HG03558 (cell line): ENCODE measurements at regions not wholly inside any gene's neighbourhood (a gene's known extent, or its start where the extent isn't known, plus 50 kb on each side); places are given as distances from the start of the nearest gene placed in this dataset.
"Not testable (repeated sequence)": the region's sequence is repeated elsewhere in the genome, so short reads cannot be mapped to it uniquely, and the experiment has no call there.

Experiments used
- ATAC-seq: cut with Tn5 transposase; IDR thresholded peaks from one replicate; pipeline ENCODE4 v1.9.1; 2021; ENCODE audit warnings: moderate number of reproducible peaks; ENCODE audit not compliant: unreplicated experiment; ENCODE audit errors: extremely low read depth

DNA sequence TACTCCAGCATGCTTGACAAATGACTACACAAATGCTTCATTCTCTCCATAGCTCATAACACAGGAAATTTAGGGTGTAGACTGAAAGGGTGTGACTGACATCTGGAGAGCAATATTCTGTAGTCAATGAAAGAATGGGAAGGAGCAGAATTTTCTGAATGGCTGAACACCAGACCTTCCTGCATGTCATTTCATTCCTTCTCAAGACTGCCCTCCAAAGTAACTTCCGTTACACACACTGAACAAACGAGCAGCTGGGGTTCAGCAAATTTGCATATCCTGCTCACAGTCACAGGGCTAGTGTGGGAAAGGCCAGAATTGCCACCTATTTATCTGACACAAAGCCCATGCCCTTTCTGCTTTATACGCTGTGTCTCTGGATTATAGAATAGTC, 325.0 kb upstream of the CFAP20DC start:
- ATAC-seq = peak; percentile 98

DNA sequence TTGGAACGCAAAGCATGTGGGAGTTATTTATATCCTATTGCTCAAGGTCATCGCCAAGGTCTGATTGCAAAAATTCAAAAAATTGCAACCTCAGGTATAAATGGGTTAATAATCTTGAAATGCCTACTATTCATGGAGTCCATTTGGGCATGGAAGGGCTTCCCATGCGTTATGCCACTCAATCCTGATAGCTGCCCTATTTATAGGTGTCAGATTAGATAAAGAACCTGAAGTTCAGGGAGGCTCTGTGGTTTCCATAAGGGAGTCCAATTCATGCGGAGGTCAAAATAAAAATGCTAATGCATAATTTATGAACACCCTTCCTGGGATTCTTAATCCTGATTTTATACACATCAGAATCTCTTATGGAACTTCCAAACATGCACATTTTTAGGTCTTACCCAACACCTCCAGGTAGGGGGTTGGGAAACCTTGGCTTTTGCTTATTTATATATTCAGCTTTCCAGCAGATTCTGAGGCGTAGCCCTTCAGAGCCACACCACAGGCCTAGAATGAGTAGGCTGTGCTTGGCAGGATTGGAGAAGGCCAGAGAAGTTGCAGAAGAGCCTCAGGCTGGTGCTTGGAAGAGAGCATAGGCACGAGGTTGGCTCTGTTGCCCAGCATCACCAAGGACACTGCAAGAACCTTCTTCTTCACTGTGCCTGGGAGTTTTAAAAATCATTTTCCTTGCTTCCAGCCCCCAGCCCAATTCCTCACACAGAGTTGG, 324.4 kb upstream of the CFAP20DC start:
- ATAC-seq = no peak

DNA sequence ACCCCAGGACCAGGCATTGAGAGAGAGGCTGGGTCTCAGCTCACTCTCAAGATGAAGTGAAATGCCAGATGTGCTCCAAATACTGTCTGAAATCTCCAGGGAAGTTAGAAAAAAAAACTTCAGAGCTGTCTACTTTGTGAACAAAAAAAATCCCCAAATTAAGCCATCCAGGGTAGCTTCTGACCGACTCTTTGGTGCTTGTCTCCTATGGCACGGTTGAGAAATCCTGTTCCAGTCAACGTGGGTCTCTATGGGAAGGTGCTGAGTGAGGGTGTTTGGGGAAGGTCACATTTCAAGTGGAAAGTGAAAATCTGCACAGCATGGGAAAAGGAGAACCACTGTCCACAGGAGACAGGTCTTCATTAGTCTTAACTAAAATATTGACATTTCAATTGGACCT, 322.5 kb upstream of the CFAP20DC start:
- no peak for ATAC-seq

DNA sequence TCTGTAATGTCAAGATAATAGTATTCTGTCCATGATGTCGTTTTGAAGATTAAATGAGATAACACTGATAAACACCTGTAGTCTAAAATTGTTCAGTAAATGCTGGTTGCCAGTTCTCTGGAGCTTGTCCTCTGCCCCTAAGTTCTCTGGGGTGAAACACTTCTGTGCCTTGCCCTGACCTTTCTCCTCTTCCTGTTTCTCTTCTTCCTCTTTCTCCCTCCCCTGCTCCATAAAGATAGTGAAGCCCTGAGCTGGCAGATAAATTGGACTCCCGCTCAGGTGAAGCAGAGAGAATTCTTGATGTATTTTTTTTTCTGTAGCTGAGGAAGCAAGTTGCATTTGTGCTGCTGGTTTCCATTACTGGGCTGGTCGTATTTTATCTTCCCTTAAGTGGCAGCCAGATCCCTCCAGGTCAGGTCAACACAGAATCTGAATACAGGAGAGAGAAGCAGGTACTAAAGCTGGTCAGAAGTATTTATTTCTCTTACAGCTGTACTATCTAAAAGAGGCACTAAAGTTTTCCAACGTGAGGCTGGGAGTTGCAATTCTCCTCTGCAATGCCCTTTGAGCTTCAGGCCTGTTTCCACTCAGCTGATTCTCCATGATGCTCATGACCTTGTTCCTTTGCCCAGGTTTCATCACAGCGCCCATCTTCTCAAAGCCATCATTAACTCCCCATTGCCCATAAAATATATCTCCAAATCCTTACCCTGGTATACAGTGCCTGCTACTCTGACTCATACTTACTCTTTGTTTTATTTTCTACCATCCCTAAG, 319.3 kb upstream of the CFAP20DC start:
- ATAC-seq = no peak

DNA sequence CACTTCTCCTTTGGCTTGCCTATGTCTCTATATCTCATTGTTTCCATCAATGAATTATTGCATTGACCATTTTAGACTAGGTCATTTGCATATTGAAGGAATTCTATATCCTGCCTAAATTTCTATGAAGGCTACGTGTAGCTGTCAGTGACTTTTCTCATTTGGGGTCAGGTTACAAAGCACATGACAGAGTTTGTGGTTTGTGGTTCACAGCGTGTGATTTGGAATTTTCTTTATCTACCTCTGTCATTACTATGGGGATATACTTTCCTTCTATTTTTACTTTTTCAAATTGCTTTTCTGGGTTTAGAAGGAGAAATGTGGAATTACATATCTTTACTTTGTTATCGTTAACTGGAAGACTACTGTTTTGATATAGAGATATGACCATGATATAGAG, 317.3 kb upstream of the CFAP20DC start:
- ATAC-seq = no peak

DNA sequence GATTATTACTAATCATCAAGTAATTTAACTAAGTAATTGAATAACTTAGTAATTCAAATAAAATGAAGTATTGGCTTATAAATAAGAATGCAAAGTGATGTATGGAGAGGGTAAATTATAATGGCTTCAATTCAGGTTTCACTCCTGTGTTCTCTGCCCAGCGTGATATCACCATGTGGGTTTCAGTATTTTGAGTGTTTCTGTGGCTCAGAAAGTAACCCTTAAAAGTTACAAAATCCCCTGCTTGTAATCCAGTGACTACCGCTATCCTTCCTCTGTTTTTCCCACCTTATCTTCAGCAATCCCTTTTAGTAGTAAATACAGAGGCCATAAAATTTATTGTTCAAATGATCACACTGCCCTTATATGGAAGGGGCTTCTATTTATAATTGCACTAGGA, 316.4 kb upstream of the CFAP20DC start:
- ATAC-seq = no peak

DNA sequence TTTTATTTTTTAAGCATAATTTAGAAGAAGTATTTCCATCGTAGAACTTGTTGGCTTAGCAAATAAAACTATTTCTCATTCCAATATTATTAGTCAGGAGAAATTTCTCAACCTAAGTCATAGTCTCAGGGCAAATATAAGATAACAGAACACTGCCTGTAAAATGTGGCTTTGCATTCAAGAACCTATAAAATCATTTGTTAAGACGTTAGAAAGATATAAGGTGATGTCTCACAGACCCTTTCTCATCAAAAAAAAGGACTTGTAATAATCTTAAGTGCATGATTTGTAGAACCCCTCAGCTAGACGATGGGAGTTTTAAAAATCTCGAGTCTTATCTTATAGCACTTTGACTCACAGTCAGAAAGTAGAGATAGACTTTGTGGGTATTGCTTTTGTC, 314.7 kb upstream of the CFAP20DC start:
- ATAC-seq = no peak

DNA sequence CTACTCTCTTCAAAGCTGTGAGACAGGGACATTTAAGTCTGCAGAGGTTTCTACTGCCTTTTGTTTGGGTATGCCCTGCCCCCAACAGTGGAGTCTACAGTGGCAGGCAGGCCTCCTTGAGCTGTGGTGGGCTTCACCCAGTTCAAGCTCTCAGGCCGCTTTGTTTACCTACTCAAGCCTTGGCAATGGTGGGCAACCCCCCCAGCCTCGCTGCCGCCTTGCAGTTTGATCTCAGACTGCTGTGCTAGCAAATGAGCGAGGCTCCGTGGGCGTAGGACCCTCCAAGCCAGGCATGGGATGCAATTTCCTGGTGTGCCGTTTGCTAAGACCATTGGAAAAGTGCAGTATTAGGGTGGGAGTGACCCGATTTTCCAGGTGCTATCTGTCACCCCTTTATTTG, 310.5 kb upstream of the CFAP20DC start:
- not testable (repeated sequence) for ATAC-seq

DNA sequence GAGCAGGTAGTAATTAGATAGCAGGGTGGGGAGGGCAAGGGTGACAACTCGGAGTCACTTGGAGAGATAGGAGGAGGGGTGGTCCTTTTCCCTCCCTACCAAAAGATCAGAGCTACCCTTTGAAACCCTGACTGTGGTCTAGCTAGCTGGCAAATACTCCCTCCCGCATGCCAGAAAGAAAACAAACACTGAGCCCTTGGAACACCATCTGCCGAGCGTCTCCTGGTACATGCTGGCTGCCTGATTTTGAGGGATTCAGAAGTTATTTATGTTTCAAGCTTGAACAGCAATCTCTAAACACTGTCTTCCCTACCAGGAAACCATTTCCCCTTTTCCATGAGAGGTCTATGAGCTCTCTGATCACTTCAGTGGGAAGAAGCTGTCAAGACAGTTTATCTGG, 291.6 kb upstream of the CFAP20DC start:
- no peak for ATAC-seq

DNA sequence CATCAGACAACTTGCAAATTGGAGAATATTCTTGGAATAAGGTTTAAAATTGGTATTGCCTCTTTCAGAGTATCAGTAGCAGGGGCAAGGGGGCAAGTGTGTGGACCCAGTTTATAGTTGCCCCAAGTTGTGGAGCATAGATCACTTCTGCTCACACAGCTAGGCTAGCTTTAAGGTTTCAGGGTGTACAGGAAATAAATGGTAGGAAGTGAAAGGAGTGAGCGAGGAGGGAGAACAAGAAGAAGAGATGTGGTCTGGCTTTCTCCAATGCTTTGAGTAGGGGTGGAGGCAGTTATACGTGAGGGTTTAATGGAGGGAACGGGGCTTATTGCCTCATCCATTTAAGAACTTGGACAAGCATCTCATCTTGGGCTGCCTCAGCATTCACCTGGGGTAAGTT, 290.0 kb upstream of the CFAP20DC start:
- ATAC-seq = no peak

DNA sequence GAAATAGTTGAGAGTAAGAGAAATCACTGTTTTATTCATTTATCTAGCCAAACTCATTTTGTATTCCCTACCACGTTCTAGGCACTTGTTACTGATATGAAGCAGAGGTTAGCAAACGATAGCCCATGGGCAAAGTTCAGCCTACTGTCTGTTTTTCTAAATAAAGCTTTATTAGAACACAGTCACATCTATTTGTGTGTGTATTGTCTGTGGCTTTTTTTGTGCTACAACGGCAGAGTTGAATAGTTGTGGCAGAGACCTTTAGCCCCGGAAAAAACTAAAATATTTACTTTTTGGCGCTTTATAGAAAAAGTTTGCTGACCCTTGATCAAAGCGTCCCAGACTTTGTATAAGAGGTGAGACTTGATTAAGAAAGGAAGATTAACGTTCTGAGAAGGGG, 289.1 kb upstream of the CFAP20DC start:
- no peak for ATAC-seq

DNA sequence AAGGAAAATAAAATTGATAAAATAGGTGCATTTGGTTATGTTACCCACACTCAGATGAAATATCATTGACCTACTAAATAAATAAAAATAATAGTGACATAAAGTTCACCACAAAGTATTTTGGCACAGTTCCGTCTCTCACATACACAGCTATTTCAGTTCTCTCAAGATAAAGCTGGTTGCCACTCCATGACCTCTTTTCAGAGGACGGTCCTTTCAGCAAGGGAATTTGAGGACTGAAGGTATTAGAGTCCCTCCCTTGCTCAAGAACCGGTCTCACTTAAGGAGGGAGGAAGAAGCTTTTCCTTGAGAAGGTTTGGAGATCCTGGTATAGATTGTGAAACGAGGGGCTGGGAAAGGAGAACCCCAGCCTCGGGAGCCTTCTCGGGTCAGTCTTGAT, 285.5 kb upstream of the CFAP20DC start:
- ATAC-seq = no peak

DNA sequence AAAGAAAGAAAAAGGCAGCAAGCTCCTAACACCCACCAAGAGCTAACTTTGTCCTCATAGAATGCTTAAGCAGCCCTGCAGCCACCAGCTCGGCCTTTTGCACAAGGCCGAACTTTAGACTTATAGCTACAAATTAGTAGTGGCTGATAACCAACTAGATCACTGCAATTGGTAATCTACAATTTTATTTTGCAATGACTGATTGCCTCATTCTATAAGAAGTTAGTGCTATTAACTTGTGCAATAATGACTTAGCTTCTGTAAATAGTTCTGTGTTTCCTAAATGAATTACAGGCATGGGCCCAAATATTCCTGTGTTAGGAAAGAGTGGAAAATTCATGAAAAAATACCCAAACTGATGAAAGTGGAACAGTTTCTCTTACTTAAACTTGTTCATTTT, 284.8 kb upstream of the CFAP20DC start:
- ATAC-seq = no peak

DNA sequence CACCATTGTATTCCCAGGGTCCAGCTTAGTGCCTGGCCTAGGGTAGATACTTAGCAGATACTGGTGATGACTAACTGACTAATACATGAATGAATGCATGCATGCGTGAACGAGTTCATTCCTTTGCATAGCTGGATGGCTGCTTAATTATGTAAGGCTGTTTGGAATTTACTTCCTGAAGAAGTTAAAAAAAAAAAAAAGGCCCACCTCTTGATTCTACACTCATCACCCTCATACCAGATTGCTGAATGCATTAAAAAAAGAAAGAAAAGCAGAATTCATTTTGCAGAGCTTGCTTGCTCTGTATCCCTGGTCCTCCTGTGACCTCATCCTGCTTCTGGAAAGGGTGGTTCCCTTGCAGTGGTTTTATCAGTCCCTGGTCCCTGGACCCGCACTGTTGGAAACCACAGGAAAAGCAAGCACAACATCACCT, 277.6 kb upstream of the CFAP20DC start:
- no peak for ATAC-seq

DNA sequence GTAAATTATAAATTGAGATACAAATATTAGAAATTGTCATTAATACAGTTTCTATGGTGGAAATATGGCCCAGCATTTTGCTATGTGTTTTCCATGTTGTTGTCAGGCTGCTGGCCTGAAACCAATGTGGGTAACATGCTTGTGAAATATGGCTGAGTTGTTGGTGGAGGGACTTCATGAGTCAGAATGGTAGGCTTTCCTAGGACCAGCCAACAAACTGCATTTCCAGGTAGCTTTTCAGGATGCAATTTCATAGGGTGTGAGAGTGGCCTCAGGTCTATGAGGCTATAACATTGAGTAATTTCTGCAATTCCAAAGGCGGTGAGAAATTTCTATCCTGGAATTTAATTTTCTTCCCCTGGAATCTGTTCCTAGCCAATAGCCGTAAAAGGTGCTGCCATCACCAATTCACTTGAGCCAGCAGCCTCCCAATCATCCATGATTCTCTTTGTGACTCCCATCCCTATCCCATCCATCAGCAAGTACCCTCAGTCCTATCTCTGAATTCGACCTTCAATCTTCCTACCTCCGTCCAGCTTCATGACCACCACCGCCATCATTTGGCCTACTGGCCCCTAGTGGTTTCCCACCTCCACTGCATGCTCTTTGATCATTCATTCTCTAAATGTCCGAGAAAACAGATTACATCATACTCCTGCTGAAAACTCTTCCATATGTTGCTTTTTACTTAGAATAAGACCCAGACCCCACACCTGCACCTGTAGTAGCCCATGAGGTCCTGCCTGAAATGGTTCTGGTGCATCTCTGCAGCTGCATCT, 276.6 kb upstream of the CFAP20DC start:
- ATAC-seq = no peak

DNA sequence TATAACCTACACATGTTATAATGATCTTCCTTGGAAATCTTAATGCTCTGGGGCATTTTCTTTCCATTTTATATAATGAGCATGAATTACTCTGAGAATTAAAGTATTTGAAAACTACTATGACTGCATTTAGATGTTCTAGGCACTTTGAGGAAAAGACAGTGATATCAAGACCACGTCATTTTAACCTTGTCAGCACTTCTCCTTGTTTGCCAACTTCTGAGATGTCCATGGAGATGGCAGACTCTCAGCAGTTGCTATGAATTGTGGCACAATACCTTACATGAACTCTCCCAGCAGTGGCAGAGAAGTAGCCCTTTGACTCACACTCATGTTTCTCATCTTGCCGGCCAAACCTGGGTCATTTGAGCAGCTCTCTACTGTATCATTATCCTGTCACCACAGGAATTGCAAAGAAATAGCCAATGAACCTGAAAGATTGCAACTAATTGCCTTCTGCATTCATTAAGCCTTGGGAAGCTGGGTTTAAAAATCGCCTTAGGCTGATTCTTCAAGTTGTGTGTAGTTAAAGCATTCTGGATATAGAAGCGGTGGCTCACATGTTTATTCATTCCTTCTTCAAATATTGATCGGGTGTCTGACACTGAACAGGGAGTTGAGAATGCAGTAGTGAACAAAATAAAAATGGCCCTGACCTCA, 272.2 kb upstream of the CFAP20DC start:
- ATAC-seq = no peak

DNA sequence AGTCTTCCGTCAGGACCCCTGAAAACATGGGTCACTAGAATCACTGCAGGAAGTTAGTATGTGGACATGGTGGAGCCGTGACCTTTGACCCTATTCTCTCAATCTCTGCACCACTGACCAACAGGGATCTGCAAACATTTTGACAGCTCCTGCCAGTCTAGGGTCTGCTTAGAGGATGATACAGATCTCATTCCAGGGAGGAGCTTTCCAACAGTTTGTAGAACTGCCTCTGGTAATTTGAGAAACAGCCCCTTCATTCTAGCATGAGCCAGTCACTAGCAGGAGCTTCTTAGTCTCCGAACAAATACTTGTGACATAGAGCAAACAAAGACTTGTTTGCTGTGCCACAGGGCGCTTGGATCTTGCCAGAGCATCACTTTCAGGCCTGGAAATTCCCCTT, 270.3 kb upstream of the CFAP20DC start:
- no peak for ATAC-seq

DNA sequence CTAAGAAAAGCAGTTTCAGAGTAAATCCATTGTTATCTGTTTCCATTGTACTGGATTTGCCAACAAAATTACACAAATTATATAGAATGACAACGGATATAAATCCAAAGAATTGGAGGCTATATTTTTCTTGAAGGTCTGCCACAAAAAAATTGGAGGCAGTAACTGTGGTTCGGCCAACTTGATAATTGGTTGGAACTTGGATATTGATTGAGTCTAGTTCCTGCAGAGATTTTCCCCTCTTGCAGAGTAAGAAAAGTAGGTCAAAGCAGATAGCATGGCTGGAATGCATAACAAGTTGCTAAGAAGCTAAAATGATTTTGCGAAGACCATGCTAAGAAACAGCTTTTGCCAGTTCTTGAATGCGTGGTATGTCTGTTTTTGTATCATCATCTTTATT, 269.6 kb upstream of the CFAP20DC start:
- no peak for ATAC-seq

DNA sequence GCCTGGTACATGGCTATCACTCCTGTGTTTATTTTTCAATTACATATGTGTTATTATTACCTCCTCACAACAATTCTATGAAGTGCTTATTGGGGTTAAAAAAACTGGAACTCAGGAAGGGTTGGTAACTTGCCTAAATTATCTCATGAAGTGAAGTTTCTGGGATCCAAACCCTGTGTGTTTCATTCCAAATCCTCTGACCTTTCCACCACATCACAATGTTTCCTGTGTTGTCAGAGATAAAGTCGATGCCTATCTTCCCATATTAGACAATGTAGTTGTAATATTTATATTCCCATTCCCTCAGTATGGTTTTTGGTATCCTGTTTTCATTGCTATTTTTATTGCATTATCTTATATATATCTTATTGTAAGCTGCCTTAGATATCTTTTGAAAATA, 269.1 kb upstream of the CFAP20DC start:
- no peak for ATAC-seq

DNA sequence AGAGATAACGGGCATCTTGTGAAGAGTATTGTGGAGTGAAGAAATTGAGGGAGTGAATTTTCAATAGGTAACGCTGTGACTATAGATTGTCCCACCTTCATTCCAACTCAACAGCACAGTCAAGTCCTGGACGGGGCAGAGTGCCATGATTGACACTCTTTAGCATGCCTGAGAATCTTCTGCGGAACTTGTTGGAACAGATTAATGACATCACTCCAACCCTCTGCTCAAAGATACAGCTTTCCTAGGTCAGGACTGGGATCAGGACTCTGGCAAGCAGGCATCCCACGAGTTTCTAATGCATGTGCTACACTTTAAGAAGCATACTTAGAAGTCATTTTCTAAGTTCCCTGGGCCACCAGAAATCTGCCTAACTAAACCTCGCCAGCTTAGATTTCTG, 267.6 kb upstream of the CFAP20DC start:
- no peak for ATAC-seq
